GM13977 (cell line): ENCODE measurements at regions not wholly inside any gene's neighbourhood (a gene's known extent, or its start where the extent isn't known, plus 50 kb on each side); places are given as distances from the start of the nearest gene placed in this dataset.

Experiments
- DNase-seq: peaks from one replicate; pipeline ENCODE4 v3.0.0; 2012; ENCODE audit warnings: low spot score
- CTCF ChIP-seq: IDR thresholded peaks from 2 replicates; pipeline ENCODE4 v1.5.1; 2012; ENCODE audit warnings: mild to moderate bottlenecking, control low read depth; ENCODE audit not compliant: insufficient read depth; ENCODE audit errors: extremely low read depth, missing control alignments
- in situ Hi-C: fragments of 300-500 bp; cut with MboI; formaldehyde crosslinking; loops from one replicate; pipeline ENCODE4 v1.12.0; 2022; ENCODE audit warnings: low sequenced_read_pairs, low pct_unique_long_range_greater_than_20kb, mixed read lengths, inconsistent platforms; ENCODE audit not compliant: unreplicated experiment

- in situ Hi-C loops, result no loop called here
- DNase-seq, result no peak
- TF ChIP-seq CTCF, result no peak
Observed at GRCh38 chr11:119788911-119789560, 60.0 kb upstream of the NECTIN1 start.

GRCh38 chr11:119788096-119788883, 59.3 kb upstream of the NECTIN1 start:
- no peak for DNase-seq
- in situ Hi-C loops, result no loop called here

GRCh38 chr11:119787074-119787461, 58.1 kb upstream of the NECTIN1 start:
- in situ Hi-C loops, result no loop called here
- no peak for TF ChIP-seq CTCF
- DNase-seq, result no peak

More at GRCh38 chr11:119788096-119788883, 59.3 kb upstream of the NECTIN1 start:
- no peak for TF ChIP-seq CTCF

- DNase-seq, result no peak
- TF ChIP-seq CTCF, result no peak
- in situ Hi-C loops, result no loop called here
Observed at GRCh38 chr11:119786431-119787073, 57.6 kb upstream of the NECTIN1 start.

GRCh38 chr11:119785131-119785530, 56.1 kb upstream of the NECTIN1 start:
- DNase-seq, result no peak
- TF ChIP-seq CTCF, result no peak
- in situ Hi-C loops, result no loop called here

- no peak for DNase-seq
- in situ Hi-C loops, result no loop called here
- no peak for TF ChIP-seq CTCF
Observed at GRCh38 chr11:119784421-119784820, 55.4 kb upstream of the NECTIN1 start.
